NT2/D1 (cell line): ENCODE measurements at regions not wholly inside any gene's neighbourhood (a gene's known extent, or its start where the extent isn't known, plus 50 kb on each side); places are given as distances from the start of the nearest gene placed in this dataset.

Experiments
- SUZ12 ChIP-seq: IDR thresholded peaks from 2 replicates; pipeline ENCODE4 v1.6.1; 2011; ENCODE audit not compliant: insufficient read length, insufficient read depth; ENCODE audit errors: extremely low read depth
- YY1 ChIP-seq: IDR thresholded peaks from 2 replicates; pipeline ENCODE4 v1.6.1; 2011; ENCODE audit not compliant: insufficient read length, insufficient read depth
- ZNF274 ChIP-seq: IDR thresholded peaks from 2 replicates; pipeline ENCODE4 v1.6.1; 2011; ENCODE audit warnings: mild to moderate bottlenecking, low read depth, low read length

GRCh38 chr1:240705579-240705978 is 93.6 kb upstream of the GREM2 start:
- no peak for TF ChIP-seq YY1
- no peak for TF ChIP-seq ZNF274
- no peak for TF ChIP-seq SUZ12
